HTR-8/SVneo (cell line): ENCODE measurements at regions not wholly inside any gene's neighbourhood (a gene's known extent, or its start where the extent isn't known, plus 50 kb on each side); places are given as distances from the start of the nearest gene placed in this dataset.
"Not testable (repeated sequence)": the region's sequence is repeated elsewhere in the genome, so short reads cannot be mapped to it uniquely, and the experiment has no call there.

Source experiments
- DNase-seq: peaks from one replicate; pipeline ENCODE4 v3.0.0; 2011; ENCODE audit warnings: low spot score, mixed read lengths; ENCODE audit not compliant: insufficient read length
- FAIRE-seq: peaks from 2 replicates; lab custom pipeline; 2011; peaks lifted over from hg19 to GRCh38; lab: Jason Lieb, UNC

- FAIRE-seq (no peak), DNase-seq (no peak)
Observed at GRCh38 chr5:32534041-32534440, 51.3 kb upstream of the SUB1 start.

- FAIRE-seq (no peak), DNase-seq (peak; percentile 57)
Observed at GRCh38 chr5:32531885-32532520, 53.4 kb upstream of the SUB1 start.

GRCh38 chr5:32527321-32527720 is 58.0 kb upstream of the SUB1 start:
- not testable (repeated sequence) for DNase-seq, FAIRE-seq

GRCh38 chr5:32526810-32527209 is 58.5 kb upstream of the SUB1 start:
- FAIRE-seq (no peak), DNase-seq (no peak)

GRCh38 chr5:32523625-32524024 is 61.7 kb upstream of the SUB1 start:
- FAIRE-seq (no peak), DNase-seq (no peak)

- FAIRE-seq (no peak), DNase-seq (no peak)
Observed at GRCh38 chr5:32522429-32523143, 62.8 kb upstream of the SUB1 start.

GRCh38 chr5:32521481-32521880 is 63.9 kb upstream of the SUB1 start:
- FAIRE-seq (no peak), DNase-seq (no peak)

- FAIRE-seq (no peak), DNase-seq (no peak)
Observed at GRCh38 chr5:32520972-32521371, 64.4 kb upstream of the SUB1 start.

GRCh38 chr5:32520356-32520755 is 65.0 kb upstream of the SUB1 start:
- FAIRE-seq, result no peak
- no peak for DNase-seq

- no peak for DNase-seq
- FAIRE-seq, result no peak
Observed at GRCh38 chr5:32519508-32519907, 65.8 kb upstream of the SUB1 start.

- FAIRE-seq (no peak), DNase-seq (no peak)
Observed at GRCh38 chr5:32514806-32515205, 70.3 kb upstream of the ZFR start.

GRCh38 chr5:32512926-32513325 is 68.4 kb upstream of the ZFR start:
- FAIRE-seq (no peak), DNase-seq (no peak)

- FAIRE-seq, result no peak
Observed at GRCh38 chr5:32511776-32512374, 67.3 kb upstream of the ZFR start.

GRCh38 chr5:32510860-32511259 is 66.3 kb upstream of the ZFR start:
- DNase-seq (no peak), FAIRE-seq (no peak)

More at GRCh38 chr5:32511776-32512374, 67.3 kb upstream of the ZFR start:
- no peak for DNase-seq

GRCh38 chr5:32508806-32509805 is 64.6 kb upstream of the ZFR start:
- DNase-seq, result no peak
- FAIRE-seq, result no peak

GRCh38 chr5:32507738-32508434 is 63.3 kb upstream of the ZFR start:
- DNase-seq (no peak), FAIRE-seq (no peak)

GRCh38 chr5:32506799-32507198 is 62.3 kb upstream of the ZFR start:
- DNase-seq (no peak), FAIRE-seq (no peak)

- DNase-seq (no peak), FAIRE-seq (no peak)
Observed at GRCh38 chr5:32506201-32506661, 61.7 kb upstream of the ZFR start.

- no peak for FAIRE-seq
- no peak for DNase-seq
Observed at GRCh38 chr5:32505756-32506155, 61.2 kb upstream of the ZFR start.
